ENCODE measurements at regions not wholly inside any gene's neighbourhood (a gene's known extent, or its start where the extent isn't known, plus 50 kb on each side); places are given as distances from the start of the nearest gene placed in this dataset.

DNA sequence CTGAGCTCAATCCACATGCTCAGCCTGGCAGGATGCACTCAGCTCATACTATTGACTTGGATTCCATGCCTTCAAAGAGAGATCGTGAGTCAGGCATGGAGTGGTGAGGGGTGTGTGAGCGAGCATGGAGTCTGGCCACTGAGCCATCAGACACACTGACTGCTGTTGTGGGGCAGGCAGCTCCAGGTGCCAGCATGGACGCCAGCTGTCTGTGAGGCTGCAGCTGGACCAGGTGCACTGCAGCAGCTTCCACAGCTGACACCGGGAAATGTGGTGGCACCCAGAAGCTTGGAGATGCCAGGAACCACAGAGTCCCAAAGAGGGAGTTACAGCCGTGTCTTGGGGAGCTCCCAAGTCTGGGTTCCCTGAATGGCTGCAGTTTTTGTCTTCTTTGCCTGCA, 1026.4 kb upstream of the ADGRL3 start:
- no peak for DNase-seq (ENCODE audit: low read depth)
- TF ChIP-seq, protein P1, sequence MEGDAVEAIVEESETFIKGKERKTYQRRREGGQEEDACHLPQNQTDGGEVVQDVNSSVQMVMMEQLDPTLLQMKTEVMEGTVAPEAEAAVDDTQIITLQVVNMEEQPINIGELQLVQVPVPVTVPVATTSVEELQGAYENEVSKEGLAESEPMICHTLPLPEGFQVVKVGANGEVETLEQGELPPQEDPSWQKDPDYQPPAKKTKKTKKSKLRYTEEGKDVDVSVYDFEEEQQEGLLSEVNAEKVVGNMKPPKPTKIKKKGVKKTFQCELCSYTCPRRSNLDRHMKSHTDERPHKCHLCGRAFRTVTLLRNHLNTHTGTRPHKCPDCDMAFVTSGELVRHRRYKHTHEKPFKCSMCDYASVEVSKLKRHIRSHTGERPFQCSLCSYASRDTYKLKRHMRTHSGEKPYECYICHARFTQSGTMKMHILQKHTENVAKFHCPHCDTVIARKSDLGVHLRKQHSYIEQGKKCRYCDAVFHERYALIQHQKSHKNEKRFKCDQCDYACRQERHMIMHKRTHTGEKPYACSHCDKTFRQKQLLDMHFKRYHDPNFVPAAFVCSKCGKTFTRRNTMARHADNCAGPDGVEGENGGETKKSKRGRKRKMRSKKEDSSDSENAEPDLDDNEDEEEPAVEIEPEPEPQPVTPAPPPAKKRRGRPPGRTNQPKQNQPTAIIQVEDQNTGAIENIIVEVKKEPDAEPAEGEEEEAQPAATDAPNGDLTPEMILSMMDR (IDR thresholded peaks at IDR 0.05; ENCODE audit: insufficient read depth, low read depth, low read length, missing control alignments): no peak
- H3K4me3 ChIP-seq (ENCODE audit: low read length): no peak overlapping the region

DNA sequence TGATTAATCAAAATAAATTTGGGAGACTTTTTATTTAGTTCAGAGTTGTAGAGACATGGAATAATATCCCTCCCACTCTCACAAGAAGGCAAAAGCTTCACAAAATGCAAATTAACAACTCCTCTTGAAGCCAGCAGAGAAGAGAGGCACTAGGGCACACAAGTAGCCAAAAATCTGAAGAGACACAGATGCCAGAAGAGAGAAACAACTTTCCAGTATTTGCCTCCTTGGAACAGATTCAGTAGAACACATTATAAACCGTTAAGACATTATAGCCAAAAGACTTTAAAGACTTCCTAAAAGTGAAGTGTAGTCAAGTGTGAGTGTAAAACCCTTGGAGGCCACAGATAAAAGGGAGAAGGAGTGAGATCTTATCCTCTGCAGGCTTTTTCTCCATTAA, 1024.9 kb upstream of the ADGRL3 start:
- DNase-seq (ENCODE audit: low read depth): no peak
- TF ChIP-seq, protein P1 (IDR thresholded peaks at IDR 0.05; ENCODE audit: insufficient read depth, low read depth, low read length, missing control alignments): no peak
- H3K4me3 ChIP-seq (ENCODE audit: low read length): no peak overlapping the region

DNA sequence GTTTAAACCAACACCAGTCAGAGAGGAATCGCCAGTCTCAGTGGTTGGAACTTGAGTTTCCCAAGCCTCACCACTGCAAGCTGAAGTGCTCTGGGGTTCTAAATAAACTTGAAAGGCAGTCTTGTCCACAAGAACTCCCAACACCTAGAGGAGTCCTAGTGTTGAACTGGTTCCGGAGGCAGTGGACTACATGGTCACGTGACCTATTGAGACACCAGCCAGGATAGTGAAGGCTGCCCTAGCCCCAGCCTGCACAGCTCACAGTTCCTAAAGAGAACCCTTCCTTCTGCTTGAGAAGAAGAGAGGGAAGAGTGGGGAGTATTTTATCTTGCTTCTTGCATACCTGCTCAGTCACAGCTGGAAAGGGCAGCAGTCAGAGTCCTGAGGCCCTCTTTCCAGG, 1012.7 kb upstream of the ADGRL3 start:
- TF ChIP-seq, protein P1 (IDR thresholded peaks at IDR 0.05; ENCODE audit: insufficient read depth, low read depth, low read length, missing control alignments): no peak
- H3K4me3 ChIP-seq (ENCODE audit: low read length): no peak overlapping the region
- DNase-seq (ENCODE audit: low read depth): no peak

DNA sequence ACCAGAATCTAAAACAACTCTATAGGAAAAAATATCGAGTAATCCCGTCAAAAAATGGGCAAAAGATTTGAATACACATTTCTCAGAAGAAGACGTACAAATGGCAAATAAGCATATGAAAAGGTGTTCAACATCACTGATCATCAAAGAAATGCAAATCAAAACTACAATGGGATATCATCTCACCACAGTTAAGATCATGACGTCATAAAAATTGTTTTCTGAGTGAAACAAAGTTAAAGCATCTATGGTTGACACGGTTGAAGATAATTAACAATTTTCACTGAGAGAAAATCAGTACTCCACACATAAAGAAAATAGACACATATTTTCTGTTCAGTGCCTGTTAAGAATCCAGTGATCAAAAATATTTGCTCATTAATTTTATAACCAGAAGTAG, 1010.8 kb upstream of the ADGRL3 start:
- no peak for DNase-seq (ENCODE audit: low read depth)
- TF ChIP-seq, protein P1 (IDR thresholded peaks at IDR 0.05; ENCODE audit: insufficient read depth, low read depth, low read length, missing control alignments): no peak
- no peak overlapping the region for H3K4me3 ChIP-seq (ENCODE audit: low read length)

DNA sequence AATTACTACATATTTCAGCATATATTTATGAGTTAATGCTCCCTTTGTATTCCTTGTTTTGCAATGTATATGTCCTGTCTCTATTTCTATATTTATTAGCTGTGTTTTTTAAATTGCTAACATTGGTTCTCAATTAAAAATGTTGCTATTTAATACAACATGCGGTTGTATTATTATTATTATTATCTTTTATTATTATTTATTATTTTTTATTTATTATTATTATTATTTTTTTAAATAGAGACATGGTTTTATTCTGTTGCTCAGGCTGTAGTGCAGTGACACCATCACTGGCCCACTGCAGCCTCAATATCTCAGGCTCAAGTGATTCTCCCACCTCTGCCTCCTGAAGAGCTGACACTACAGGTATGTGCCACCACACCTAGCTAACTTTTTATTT, 1005.9 kb upstream of the ADGRL3 start:
- TF ChIP-seq, protein P1 (IDR thresholded peaks at IDR 0.05; ENCODE audit: insufficient read depth, low read depth, low read length, missing control alignments): no peak
- no peak for DNase-seq (ENCODE audit: low read depth)
- H3K4me3 ChIP-seq (ENCODE audit: low read length): no peak overlapping the region

DNA sequence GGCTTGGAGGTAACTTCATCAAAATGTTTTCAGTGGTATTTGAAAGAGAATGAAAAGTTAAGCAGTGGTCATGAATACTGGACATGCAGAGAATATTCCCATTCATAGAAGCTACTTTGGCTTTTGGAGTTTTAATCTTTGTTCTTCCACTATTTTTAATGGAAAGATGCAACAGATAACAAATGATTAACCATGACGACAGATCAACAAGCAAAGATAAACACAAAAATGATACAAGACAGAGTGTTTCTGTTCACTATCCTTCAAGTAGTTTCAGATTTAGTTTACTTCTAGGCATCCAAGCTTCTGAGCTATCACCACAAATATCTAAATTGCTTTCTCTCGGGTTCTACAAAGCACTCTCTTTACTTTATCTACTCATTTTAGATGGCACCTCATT, 1004.9 kb upstream of the ADGRL3 start:
- DNase-seq (ENCODE audit: low read depth): no peak
- H3K4me3 ChIP-seq (ENCODE audit: low read length): no peak overlapping the region
- TF ChIP-seq, protein P1 (IDR thresholded peaks at IDR 0.05; ENCODE audit: insufficient read depth, low read depth, low read length, missing control alignments): no peak

DNA sequence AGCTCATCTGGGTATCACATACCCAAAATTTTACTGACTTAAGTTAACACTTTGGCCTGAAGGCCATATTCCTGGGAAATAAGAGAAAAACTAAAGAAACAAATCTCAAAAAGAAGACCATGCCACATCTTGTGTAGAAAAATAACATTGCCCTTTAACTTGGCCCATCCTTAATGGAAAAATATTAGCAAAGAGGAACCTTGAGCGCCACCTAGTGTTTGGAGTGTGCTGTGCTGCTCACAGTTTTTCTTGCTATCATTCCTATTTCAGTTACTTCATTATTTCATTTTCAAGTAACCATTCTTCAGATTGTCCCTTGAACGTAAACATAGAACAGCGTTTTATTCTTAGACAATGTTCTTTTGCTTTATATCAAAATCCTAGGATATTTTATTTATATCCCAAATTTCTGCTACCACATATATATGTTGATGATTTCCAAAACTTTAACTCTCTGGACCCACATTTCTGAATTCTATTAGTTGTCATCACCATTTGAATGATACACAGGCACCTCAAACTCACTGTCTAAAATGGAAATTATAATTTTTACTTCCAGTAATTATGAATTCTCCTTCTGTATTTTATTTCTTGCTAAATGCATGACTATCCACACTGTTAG, 999.0 kb upstream of the ADGRL3 start:
- H3K4me3 ChIP-seq (ENCODE audit: low read length): no peak overlapping the region
- DNase-seq (ENCODE audit: low read depth): peak; percentile 64
- TF ChIP-seq, protein P1 (IDR thresholded peaks at IDR 0.05; ENCODE audit: insufficient read depth, low read depth, low read length, missing control alignments): peak; percentile 97
